HepG2 (cell line): ENCODE measurements at regions not wholly inside any gene's neighbourhood (a gene's known extent, or its start where the extent isn't known, plus 50 kb on each side); places are given as distances from the start of the nearest gene placed in this dataset.

Experiments used
- ATAC-seq: fragments of 200-7000 bp; cut with Tn5 transposase; 3 replicates; pipeline ENCODE4 v1.9.1; 2020; ENCODE audit warnings: mild to moderate bottlenecking, moderate library complexity
- BruUV-seq: library from RNA; stranded (reverse); fragments of 400-500 nt; replicated peaks from 2 replicates; lab custom pipeline; 2021; lab: Mats Ljungman, UMichigan
- CTCF ChIA-PET: fragments of 300-600 bp; formaldehyde crosslinking; extraction: SDS; loops from one replicate; lab custom pipeline; 2021; ENCODE audit warnings: low total read pairs, inconsistent platforms, low intra/inter-chr PET ratio; lab: Yijun Ruan, JAX
- POLR2A ChIA-PET: fragments of 350-600 bp; sonication (Branson Sonifier 250); formaldehyde crosslinking; loops from one replicate; lab custom pipeline; 2020; ENCODE audit warnings: antibody characterized with exemption, inconsistent platforms; lab: Yijun Ruan, JAX
- DNase-seq: peaks from one replicate; pipeline ENCODE4 v3.0.0-alpha.2; 2015; ENCODE audit warnings: low spot score
- FAIRE-seq: peaks from 3 replicates; lab custom pipeline; 2011; peaks lifted over from hg19 to GRCh38; lab: Jason Lieb, UNC
- H2AFZ ChIP-seq: one replicate; pipeline ENCODE4 v1.6.1; 2011; ENCODE audit warnings: low read length, inconsistent platforms
- H3K27ac ChIP-seq: fragments of 300-600 bp; 3 replicates; pipeline ENCODE4 v1.8.0; 2011; ENCODE audit warnings: mixed run types, mild to moderate bottlenecking, mixed read lengths, low read length, inconsistent platforms; ENCODE audit not compliant: insufficient read depth; ENCODE audit errors: extremely low read length
- H3K27me3 ChIP-seq, 2 experiments: fragments of 200-600 bp in 1 of 2; 2 replicates in 1 of 2; 3 replicates in 1 of 2; pipeline versions ENCODE4 v1.6.0 to v1.8.0; 2011; ENCODE audit warnings: low read length in 2 of 2, mild to moderate bottlenecking in 2 of 2, moderate library complexity in 2 of 2, inconsistent platforms in 1 of 2; ENCODE audit not compliant: insufficient read depth in 2 of 2, control insufficient read depth in 1 of 2
- H3K36me3 ChIP-seq, 2 experiments: fragments of 200-600 bp in 1 of 2; replicated peaks in 1 of 2; 2 replicates in 1 of 2; 3 replicates in 1 of 2; pipeline versions ENCODE4 v1.5.1 to v1.8.0; 2011; ENCODE audit warnings: low read length in 2 of 2, inconsistent platforms in 1 of 2; ENCODE audit not compliant: insufficient read depth in 2 of 2, control insufficient read depth in 1 of 2
- H3K4me1 ChIP-seq: 2 replicates; pipeline ENCODE4 v1.5.1; 2012; ENCODE audit warnings: low read length, inconsistent platforms; ENCODE audit not compliant: insufficient read depth
- H3K4me2 ChIP-seq: 2 replicates; pipeline ENCODE4 v1.6.0; 2011; ENCODE audit warnings: low read depth, low read length, inconsistent platforms
- H3K4me3 ChIP-seq, 3 experiments: fragments of 200-600 bp in 1 of 3; sonication (generic), shearing (Covaris generic) in 1 of 3; replicated peaks in 1 of 3; 2 replicates each; pipeline ENCODE4 v1.5.1; 2011 to 2016; ENCODE audit warnings: low read length in 3 of 3, inconsistent platforms in 2 of 3, low read depth in 2 of 3, mild to moderate bottlenecking in 2 of 3, control low read depth in 1 of 3, mixed read lengths in 1 of 3; ENCODE audit not compliant: insufficient read depth in 1 of 3
- H3K79me2 ChIP-seq: one replicate; pipeline ENCODE4 v1.6.1; 2011; ENCODE audit warnings: low read length, inconsistent platforms; ENCODE audit not compliant: insufficient read depth
- H3K9ac ChIP-seq: 2 replicates; pipeline ENCODE4 v1.6.0; 2011; ENCODE audit warnings: mild to moderate bottlenecking, low read depth, low read length, inconsistent platforms; ENCODE audit not compliant: insufficient read depth
- H3K9me3 ChIP-seq: 2 replicates; pipeline ENCODE4 v1.5.1; 2012; ENCODE audit warnings: mild to moderate bottlenecking, low read length
- H4K20me1 ChIP-seq: 2 replicates; pipeline ENCODE4 v1.6.0; 2011; ENCODE audit warnings: inconsistent platforms, mild to moderate bottlenecking, low read length, moderate library complexity; ENCODE audit not compliant: insufficient read depth
- HNF4G ChIP-seq, 2 experiments: sonication (generic) in 1 of 2; formaldehyde crosslinking in 1 of 2; IDR thresholded peaks; 2 replicates each; pipeline versions ENCODE4 v1.4.0 to v1.6.1; 2011 to 2020; ENCODE audit warnings: borderline replicate concordance in 2 of 2, low read depth in 2 of 2, mild to moderate bottlenecking in 2 of 2, low read length in 1 of 2, missing genetic modification reagents in 1 of 2, moderate library complexity in 1 of 2
- HNRNPK ChIP-seq: fragments of 200-400 bp; formaldehyde crosslinking; IDR thresholded peaks from 2 replicates; pipeline ENCODE4 v1.6.1; 2018; ENCODE audit warnings: low read length, low read depth, moderate library complexity, mild to moderate bottlenecking; ENCODE audit not compliant: poor library complexity, severe bottlenecking
- KDM3A ChIP-seq: IDR thresholded peaks from 2 replicates; pipeline ENCODE4 v1.6.1; 2018; ENCODE audit warnings: low read depth, missing compliant biosample characterization
- PRPF4 ChIP-seq: fragments of 200-400 bp; formaldehyde crosslinking; IDR thresholded peaks from 2 replicates; pipeline ENCODE4 v1.6.1; 2016; ENCODE audit warnings: low read length, low read depth; ENCODE audit not compliant: poor library complexity, severe bottlenecking
- TFDP1 ChIP-seq: IDR thresholded peaks from 2 replicates; pipeline ENCODE4 v1.6.1; 2016; ENCODE audit warnings: missing compliant biosample characterization, missing genetic modification reagents, borderline replicate concordance
- ZNF142 ChIP-seq: sonication (generic); formaldehyde crosslinking; IDR thresholded peaks from 2 replicates; pipeline ENCODE4 v1.4.0; 2020; ENCODE audit warnings: missing genetic modification reagents
- ZNF274 ChIP-seq: sonication (generic); formaldehyde crosslinking; IDR thresholded peaks from 2 replicates; pipeline ENCODE4 v1.5.1; 2020; ENCODE audit warnings: mild to moderate bottlenecking, missing genetic modification reagents
- ZNF337 ChIP-seq: sonication (generic); formaldehyde crosslinking; IDR thresholded peaks from 2 replicates; pipeline ENCODE4 v1.5.1; 2020; ENCODE audit warnings: missing genetic modification reagents, low read depth, mild to moderate bottlenecking, borderline replicate concordance
- ZNF446 ChIP-seq: sonication (generic); formaldehyde crosslinking; IDR thresholded peaks from 2 replicates; pipeline ENCODE4 v1.5.0; 2020; ENCODE audit warnings: mild to moderate bottlenecking, missing genetic modification reagents
- ZNF558 ChIP-seq: sonication (generic); formaldehyde crosslinking; IDR thresholded peaks from 2 replicates; pipeline ENCODE4 v1.9.0; 2022; ENCODE audit warnings: mild to moderate bottlenecking, missing genetic modification reagents, borderline replicate concordance
- ZNF614 ChIP-seq: IDR thresholded peaks from 2 replicates; pipeline ENCODE4 v1.6.1; 2018; ENCODE audit warnings: missing biosample characterization, missing genetic modification reagents, inconsistent platforms, borderline replicate concordance
- ZNF850 ChIP-seq: sonication (generic); formaldehyde crosslinking; conservative IDR thresholded peaks from 2 replicates; pipeline ENCODE4 v1.9.0; 2021; ENCODE audit warnings: mild to moderate bottlenecking, missing genetic modification reagents
- whole genome bisulfite sequencing: methylation state at CpG from one replicate; pipeline ENCODE4 v1.1.6; 2017; ENCODE audit warnings: low lambda C conversion rate; 5-methylcytosine and 5-hydroxymethylcytosine counted together
- in situ Hi-C: cut with HindIII; loops from 2 replicates; pipeline ENCODE4 v1.10.0; 2017; ENCODE audit warnings: low pct_unique_long_range_greater_than_20kb; ENCODE audit not compliant: extremely low pct_ligation_motif_present
- intact Hi-C: fragments of 100-400 bp; cut with micrococcal nuclease; formaldehyde crosslinking; loops from one replicate; pipeline ENCODE4 v1.10.0; 2022; ENCODE audit not compliant: unreplicated experiment
- TF ChIP-seq, protein P1 (sequence below): sonication (generic); formaldehyde crosslinking; IDR thresholded peaks from 2 replicates; pipeline ENCODE4 v1.4.0; 2020; ENCODE audit warnings: mild to moderate bottlenecking, missing genetic modification reagents

DNA sequence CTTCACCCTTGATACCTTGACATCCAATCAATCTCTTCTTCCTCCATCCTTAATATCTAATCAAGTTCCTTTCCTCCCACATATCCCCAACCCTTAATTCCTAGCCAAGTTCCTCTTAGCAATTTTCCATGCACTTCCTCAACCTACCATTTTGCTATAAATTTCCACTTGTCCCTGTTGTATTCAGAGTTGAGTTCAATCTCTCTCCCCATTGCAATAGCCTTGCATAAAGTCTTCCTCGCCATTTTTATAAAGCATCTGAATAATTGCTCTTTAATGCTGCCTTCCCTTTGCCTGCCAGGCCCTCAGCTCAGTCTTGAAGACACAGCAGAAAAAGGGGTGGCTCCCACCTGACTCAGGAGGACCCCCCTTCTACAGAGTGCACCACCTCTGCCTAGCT is 390.3 kb downstream of the HHIPL2 start:
- TF ChIP-seq PRPF4 = no peak
- no peak for TF ChIP-seq ZNF614 (CRISPR knock-in tag)
- TF ChIP-seq ZNF142 = no peak
- no peak for TF ChIP-seq HNF4G (IDR thresholded peaks at IDR 0.05; ENCODE audit: borderline replicate concordance, low read depth, low read length)
- no peak for TF ChIP-seq HNF4G (CRISPR knock-in tag; IDR thresholded peaks at IDR 0.05; ENCODE audit: borderline replicate concordance, low read depth)
- TF ChIP-seq TFDP1 (CRISPR knock-in tag) = no peak
- TF ChIP-seq ZNF850 = no peak
- TF ChIP-seq HNRNPK = no peak
- TF ChIP-seq, protein P1, sequence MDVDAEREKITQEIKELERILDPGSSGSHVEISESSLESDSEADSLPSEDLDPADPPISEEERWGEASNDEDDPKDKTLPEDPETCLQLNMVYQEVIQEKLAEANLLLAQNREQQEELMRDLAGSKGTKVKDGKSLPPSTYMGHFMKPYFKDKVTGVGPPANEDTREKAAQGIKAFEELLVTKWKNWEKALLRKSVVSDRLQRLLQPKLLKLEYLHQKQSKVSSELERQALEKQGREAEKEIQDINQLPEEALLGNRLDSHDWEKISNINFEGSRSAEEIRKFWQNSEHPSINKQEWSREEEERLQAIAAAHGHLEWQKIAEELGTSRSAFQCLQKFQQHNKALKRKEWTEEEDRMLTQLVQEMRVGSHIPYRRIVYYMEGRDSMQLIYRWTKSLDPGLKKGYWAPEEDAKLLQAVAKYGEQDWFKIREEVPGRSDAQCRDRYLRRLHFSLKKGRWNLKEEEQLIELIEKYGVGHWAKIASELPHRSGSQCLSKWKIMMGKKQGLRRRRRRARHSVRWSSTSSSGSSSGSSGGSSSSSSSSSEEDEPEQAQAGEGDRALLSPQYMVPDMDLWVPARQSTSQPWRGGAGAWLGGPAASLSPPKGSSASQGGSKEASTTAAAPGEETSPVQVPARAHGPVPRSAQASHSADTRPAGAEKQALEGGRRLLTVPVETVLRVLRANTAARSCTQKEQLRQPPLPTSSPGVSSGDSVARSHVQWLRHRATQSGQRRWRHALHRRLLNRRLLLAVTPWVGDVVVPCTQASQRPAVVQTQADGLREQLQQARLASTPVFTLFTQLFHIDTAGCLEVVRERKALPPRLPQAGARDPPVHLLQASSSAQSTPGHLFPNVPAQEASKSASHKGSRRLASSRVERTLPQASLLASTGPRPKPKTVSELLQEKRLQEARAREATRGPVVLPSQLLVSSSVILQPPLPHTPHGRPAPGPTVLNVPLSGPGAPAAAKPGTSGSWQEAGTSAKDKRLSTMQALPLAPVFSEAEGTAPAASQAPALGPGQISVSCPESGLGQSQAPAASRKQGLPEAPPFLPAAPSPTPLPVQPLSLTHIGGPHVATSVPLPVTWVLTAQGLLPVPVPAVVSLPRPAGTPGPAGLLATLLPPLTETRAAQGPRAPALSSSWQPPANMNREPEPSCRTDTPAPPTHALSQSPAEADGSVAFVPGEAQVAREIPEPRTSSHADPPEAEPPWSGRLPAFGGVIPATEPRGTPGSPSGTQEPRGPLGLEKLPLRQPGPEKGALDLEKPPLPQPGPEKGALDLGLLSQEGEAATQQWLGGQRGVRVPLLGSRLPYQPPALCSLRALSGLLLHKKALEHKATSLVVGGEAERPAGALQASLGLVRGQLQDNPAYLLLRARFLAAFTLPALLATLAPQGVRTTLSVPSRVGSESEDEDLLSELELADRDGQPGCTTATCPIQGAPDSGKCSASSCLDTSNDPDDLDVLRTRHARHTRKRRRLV (CRISPR knock-in tag) = no peak
- TF ChIP-seq KDM3A (CRISPR knock-in tag) = no peak
- no peak for TF ChIP-seq ZNF274 (CRISPR knock-in tag)
- no peak for TF ChIP-seq ZNF558 (CRISPR knock-in tag)
- no peak for TF ChIP-seq ZNF446 (CRISPR knock-in tag)
- TF ChIP-seq ZNF337 = no peak
- TF ChIP-seq, all 625 proteins: peak for 0
- Histone ChIP-seq H3K4me2 (no peak overlapping the region), H3K4me3 (no peak overlapping the region), H3K27me3 (no peaks in the 10 kb centered on the region; a peak in 1 of 5 replicates), H3K36me3 (no peaks in the 10 kb centered on the region), H3K9ac (no peak overlapping the region), H3K79me2 (no peaks in the 10 kb centered on the region), H3K27ac (no peak overlapping the region), H4K20me1 (no peaks in the 10 kb centered on the region), H2AFZ (no peak overlapping the region), H3K4me1 (no peaks in the 10 kb centered on the region), H3K9me3 (no peaks in the 10 kb centered on the region)
- in situ Hi-C loops (no loop called here), intact Hi-C loops (no loop called here)
- ChIA-PET CTCF (no interaction called here), POLR2A (no interaction called here)
- 0% methylated on average over 1 of the region's 1 CpG for WGBS
- FAIRE-seq (no peak), ATAC-seq (no peak), DNase-seq (no peak)
- BruUV-seq = no TSS peak
